ENCODE measurements at regions not wholly inside any gene's neighbourhood (a gene's known extent, or its start where the extent isn't known, plus 50 kb on each side); places are given as distances from the start of the nearest gene placed in this dataset.

DNA sequence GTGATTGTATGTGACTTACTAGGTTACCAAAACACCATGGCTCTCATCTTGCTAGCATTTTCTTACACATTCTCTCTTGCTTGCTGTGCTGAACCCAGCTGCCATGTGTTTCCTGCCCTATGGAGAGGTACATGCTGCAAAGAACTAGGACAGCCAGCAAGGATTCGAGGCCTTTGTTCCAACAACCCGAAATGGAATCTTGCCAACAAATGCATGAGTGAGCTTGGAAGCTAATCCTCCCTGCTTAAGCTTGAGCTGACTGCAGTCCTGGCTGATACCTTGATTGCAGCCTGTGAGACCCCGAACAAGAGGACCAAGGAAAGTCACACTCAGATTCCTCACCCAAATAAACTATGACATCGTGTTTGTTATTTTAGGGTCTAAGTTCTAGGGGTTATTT lies 651.2 kb downstream of the SLITRK6 start:
- DNase-seq = no peak
- no peaks in the 10 kb centered on the region for H3K4me1 ChIP-seq (ENCODE audit: insufficient read depth, low read length)
- H3K36me3 ChIP-seq (ENCODE audit: insufficient read depth, low read length) = no peaks in the 10 kb centered on the region
- H3K27ac ChIP-seq (ENCODE audit: low read length) = no peak overlapping the region
- no peaks in the 10 kb centered on the region for H4K20me1 ChIP-seq (ENCODE audit: insufficient read depth, low read length)
- no peak overlapping the region for H2AFZ ChIP-seq (ENCODE audit: low read depth, low read length)
- H3K4me2 ChIP-seq (ENCODE audit: insufficient read depth, low read length) = no peak overlapping the region
- no peaks in the 10 kb centered on the region for H3K27me3 ChIP-seq (ENCODE audit: insufficient read depth, low read length, poor library complexity)
- no peaks in the 10 kb centered on the region for H3K9me3 ChIP-seq (ENCODE audit: insufficient read depth, low read length, severe bottlenecking)
- no peak overlapping the region for H3K9ac ChIP-seq (ENCODE audit: low read depth, low read length)
- TF ChIP-seq, protein P1, sequence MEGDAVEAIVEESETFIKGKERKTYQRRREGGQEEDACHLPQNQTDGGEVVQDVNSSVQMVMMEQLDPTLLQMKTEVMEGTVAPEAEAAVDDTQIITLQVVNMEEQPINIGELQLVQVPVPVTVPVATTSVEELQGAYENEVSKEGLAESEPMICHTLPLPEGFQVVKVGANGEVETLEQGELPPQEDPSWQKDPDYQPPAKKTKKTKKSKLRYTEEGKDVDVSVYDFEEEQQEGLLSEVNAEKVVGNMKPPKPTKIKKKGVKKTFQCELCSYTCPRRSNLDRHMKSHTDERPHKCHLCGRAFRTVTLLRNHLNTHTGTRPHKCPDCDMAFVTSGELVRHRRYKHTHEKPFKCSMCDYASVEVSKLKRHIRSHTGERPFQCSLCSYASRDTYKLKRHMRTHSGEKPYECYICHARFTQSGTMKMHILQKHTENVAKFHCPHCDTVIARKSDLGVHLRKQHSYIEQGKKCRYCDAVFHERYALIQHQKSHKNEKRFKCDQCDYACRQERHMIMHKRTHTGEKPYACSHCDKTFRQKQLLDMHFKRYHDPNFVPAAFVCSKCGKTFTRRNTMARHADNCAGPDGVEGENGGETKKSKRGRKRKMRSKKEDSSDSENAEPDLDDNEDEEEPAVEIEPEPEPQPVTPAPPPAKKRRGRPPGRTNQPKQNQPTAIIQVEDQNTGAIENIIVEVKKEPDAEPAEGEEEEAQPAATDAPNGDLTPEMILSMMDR (IDR thresholded peaks at IDR 0.05; ENCODE audit: borderline replicate concordance, extremely low read depth, low read length, poor library complexity, severe bottlenecking) = no peak
- no peak for TF ChIP-seq EZH2 (IDR thresholded peaks at IDR 0.05; ENCODE audit: borderline replicate concordance, low read depth, low read length, severe bottlenecking)
- no peak overlapping the region for H3K4me3 ChIP-seq (ENCODE audit: low read depth in 1 of 2, low read length in 2 of 2)
- no peak for ATAC-seq (ENCODE audit: insufficient read depth, low read depth)
- no peaks in the 10 kb centered on the region for H3K79me2 ChIP-seq (ENCODE audit: insufficient read depth, low read length)

DNA sequence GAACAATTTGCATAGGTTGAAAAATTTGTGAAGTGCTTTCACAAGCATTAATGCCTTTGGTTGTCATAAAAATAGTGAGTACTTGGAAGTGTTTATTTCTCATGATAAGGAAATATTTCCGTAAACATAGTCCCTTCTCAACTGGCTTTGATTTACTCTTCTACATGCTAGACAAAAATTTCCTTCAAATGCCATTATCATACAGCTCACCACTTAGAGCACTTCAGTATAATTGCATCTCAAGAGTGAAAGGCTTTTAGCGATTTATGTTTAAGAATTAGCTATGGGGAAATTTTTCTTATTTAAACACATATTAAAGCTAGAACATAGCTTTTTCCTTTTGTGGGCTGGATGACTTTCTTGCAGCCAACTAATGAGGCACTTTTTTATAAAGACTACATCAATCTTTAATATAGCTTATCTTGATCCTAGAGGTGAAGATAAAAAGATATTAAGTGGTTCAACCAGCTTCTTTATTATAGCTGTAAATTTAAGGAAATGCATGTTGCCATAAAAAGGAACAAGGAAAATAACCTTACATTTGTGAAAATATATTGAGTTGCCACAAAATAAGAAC lies 656.8 kb downstream of the SLITRK6 start:
- H3K36me3 ChIP-seq (ENCODE audit: insufficient read depth, low read length) = no peaks in the 10 kb centered on the region
- H4K20me1 ChIP-seq (ENCODE audit: insufficient read depth, low read length) = no peaks in the 10 kb centered on the region
- H3K9me3 ChIP-seq (ENCODE audit: insufficient read depth, low read length, severe bottlenecking) = no peaks in the 10 kb centered on the region
- DNase-seq (no peak), ATAC-seq (ENCODE audit: insufficient read depth, low read depth) (no peak)
- no peak overlapping the region for H3K27ac ChIP-seq (ENCODE audit: low read length)
- TF ChIP-seq, protein P1 (IDR thresholded peaks at IDR 0.05; ENCODE audit: borderline replicate concordance, extremely low read depth, low read length, poor library complexity, severe bottlenecking) = no peak
- no peak for TF ChIP-seq EZH2 (IDR thresholded peaks at IDR 0.05; ENCODE audit: borderline replicate concordance, low read depth, low read length, severe bottlenecking)
- no peaks in the 10 kb centered on the region for H3K27me3 ChIP-seq (ENCODE audit: insufficient read depth, low read length, poor library complexity)
- H3K9ac ChIP-seq (ENCODE audit: low read depth, low read length) = no peak overlapping the region
- no peak overlapping the region for H3K4me3 ChIP-seq (ENCODE audit: low read depth in 1 of 2, low read length in 2 of 2)
- no peak overlapping the region for H3K4me2 ChIP-seq (ENCODE audit: insufficient read depth, low read length)
- no peaks in the 10 kb centered on the region for H3K79me2 ChIP-seq (ENCODE audit: insufficient read depth, low read length)
- no peaks in the 10 kb centered on the region for H3K4me1 ChIP-seq (ENCODE audit: insufficient read depth, low read length)
- H2AFZ ChIP-seq (ENCODE audit: low read depth, low read length) = no peak overlapping the region

DNA sequence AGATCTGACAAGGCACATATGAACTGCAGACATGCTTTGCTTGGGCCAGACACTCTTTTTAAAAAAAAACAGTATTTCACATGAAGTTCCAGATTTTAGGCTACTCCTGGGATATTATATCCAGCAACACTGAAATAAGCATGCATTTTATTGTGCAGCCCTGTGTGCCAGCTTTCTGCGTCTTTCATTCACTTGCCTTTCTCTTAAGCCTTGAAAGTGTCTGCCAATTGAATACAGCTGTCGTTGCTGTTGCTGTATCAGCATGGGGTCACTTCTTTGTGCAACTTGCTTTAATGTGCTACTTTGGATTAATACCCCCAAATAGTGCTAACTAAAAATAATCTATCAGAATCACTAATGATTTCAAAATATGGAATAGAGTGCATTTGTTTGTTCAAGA lies 657.8 kb downstream of the SLITRK6 start:
- H3K4me3 ChIP-seq (ENCODE audit: low read depth in 1 of 2, low read length in 2 of 2) = no peak overlapping the region
- ATAC-seq (ENCODE audit: insufficient read depth, low read depth) (no peak), DNase-seq (no peak)
- H3K9me3 ChIP-seq (ENCODE audit: insufficient read depth, low read length, severe bottlenecking) = no peaks in the 10 kb centered on the region
- H3K4me2 ChIP-seq (ENCODE audit: insufficient read depth, low read length) = no peak overlapping the region
- no peak overlapping the region for H2AFZ ChIP-seq (ENCODE audit: low read depth, low read length)
- H3K36me3 ChIP-seq (ENCODE audit: insufficient read depth, low read length) = no peaks in the 10 kb centered on the region
- H3K27ac ChIP-seq (ENCODE audit: low read length) = no peak overlapping the region
- H3K79me2 ChIP-seq (ENCODE audit: insufficient read depth, low read length) = no peaks in the 10 kb centered on the region
- H4K20me1 ChIP-seq (ENCODE audit: insufficient read depth, low read length) = no peaks in the 10 kb centered on the region
- TF ChIP-seq, protein P1 (IDR thresholded peaks at IDR 0.05; ENCODE audit: borderline replicate concordance, extremely low read depth, low read length, poor library complexity, severe bottlenecking) = no peak
- no peak for TF ChIP-seq EZH2 (IDR thresholded peaks at IDR 0.05; ENCODE audit: borderline replicate concordance, low read depth, low read length, severe bottlenecking)
- no peak overlapping the region for H3K9ac ChIP-seq (ENCODE audit: low read depth, low read length)
- H3K27me3 ChIP-seq (ENCODE audit: insufficient read depth, low read length, poor library complexity) = no peaks in the 10 kb centered on the region
- H3K4me1 ChIP-seq (ENCODE audit: insufficient read depth, low read length) = no peaks in the 10 kb centered on the region

DNA sequence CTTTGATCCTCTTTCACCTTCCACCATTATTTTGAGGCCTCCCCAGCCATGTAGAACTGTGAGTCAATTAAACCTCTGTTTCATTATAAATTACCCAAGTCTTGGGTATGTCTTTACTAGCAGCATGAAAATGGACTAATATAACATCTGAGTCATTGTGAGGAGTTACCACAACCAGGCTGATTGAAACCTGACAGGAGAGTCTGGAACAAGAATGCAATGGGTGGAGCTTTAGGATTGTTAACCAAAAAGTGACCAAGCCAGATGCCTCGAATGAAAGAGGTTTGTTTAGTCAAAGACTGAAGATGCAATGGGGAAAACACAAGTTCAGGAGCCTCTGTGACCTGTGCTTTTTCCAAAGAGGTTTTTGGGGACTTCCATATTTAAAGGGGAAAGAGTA lies 659.0 kb downstream of the SLITRK6 start:
- no peak overlapping the region for H3K9ac ChIP-seq (ENCODE audit: low read depth, low read length)
- H3K4me1 ChIP-seq (ENCODE audit: insufficient read depth, low read length) = no peaks in the 10 kb centered on the region
- no peak for ATAC-seq (ENCODE audit: insufficient read depth, low read depth)
- no peak for DNase-seq
- H3K4me2 ChIP-seq (ENCODE audit: insufficient read depth, low read length) = no peak overlapping the region
- no peaks in the 10 kb centered on the region for H3K79me2 ChIP-seq (ENCODE audit: insufficient read depth, low read length)
- H3K27ac ChIP-seq (ENCODE audit: low read length) = no peak overlapping the region
- no peaks in the 10 kb centered on the region for H3K27me3 ChIP-seq (ENCODE audit: insufficient read depth, low read length, poor library complexity)
- no peaks in the 10 kb centered on the region for H3K36me3 ChIP-seq (ENCODE audit: insufficient read depth, low read length)
- H3K4me3 ChIP-seq (ENCODE audit: low read depth in 1 of 2, low read length in 2 of 2) = no peak overlapping the region
- H3K9me3 ChIP-seq (ENCODE audit: insufficient read depth, low read length, severe bottlenecking) = no peaks in the 10 kb centered on the region
- TF ChIP-seq EZH2 (IDR thresholded peaks at IDR 0.05; ENCODE audit: borderline replicate concordance, low read depth, low read length, severe bottlenecking) = no peak
- TF ChIP-seq, protein P1 (IDR thresholded peaks at IDR 0.05; ENCODE audit: borderline replicate concordance, extremely low read depth, low read length, poor library complexity, severe bottlenecking) = no peak
- no peak overlapping the region for H2AFZ ChIP-seq (ENCODE audit: low read depth, low read length)
- no peaks in the 10 kb centered on the region for H4K20me1 ChIP-seq (ENCODE audit: insufficient read depth, low read length)
